GM13977 (cell line): ENCODE measurements at regions not wholly inside any gene's neighbourhood (a gene's known extent, or its start where the extent isn't known, plus 50 kb on each side); places are given as distances from the start of the nearest gene placed in this dataset.

ENCODE experiments used
- DNase-seq: peaks from one replicate; pipeline ENCODE4 v3.0.0; 2012; ENCODE audit warnings: low spot score
- in situ Hi-C: fragments of 300-500 bp; cut with MboI; formaldehyde crosslinking; loops from one replicate; pipeline ENCODE4 v1.12.0; 2022; ENCODE audit warnings: low sequenced_read_pairs, low pct_unique_long_range_greater_than_20kb, mixed read lengths, inconsistent platforms; ENCODE audit not compliant: unreplicated experiment
- TF ChIP-seq, protein P1 (sequence below): IDR thresholded peaks from 2 replicates; pipeline ENCODE4 v1.5.1; 2012; ENCODE audit warnings: mild to moderate bottlenecking, control low read depth; ENCODE audit not compliant: insufficient read depth; ENCODE audit errors: extremely low read depth, missing control alignments

- DNase-seq = no peak
- TF ChIP-seq, protein P1, sequence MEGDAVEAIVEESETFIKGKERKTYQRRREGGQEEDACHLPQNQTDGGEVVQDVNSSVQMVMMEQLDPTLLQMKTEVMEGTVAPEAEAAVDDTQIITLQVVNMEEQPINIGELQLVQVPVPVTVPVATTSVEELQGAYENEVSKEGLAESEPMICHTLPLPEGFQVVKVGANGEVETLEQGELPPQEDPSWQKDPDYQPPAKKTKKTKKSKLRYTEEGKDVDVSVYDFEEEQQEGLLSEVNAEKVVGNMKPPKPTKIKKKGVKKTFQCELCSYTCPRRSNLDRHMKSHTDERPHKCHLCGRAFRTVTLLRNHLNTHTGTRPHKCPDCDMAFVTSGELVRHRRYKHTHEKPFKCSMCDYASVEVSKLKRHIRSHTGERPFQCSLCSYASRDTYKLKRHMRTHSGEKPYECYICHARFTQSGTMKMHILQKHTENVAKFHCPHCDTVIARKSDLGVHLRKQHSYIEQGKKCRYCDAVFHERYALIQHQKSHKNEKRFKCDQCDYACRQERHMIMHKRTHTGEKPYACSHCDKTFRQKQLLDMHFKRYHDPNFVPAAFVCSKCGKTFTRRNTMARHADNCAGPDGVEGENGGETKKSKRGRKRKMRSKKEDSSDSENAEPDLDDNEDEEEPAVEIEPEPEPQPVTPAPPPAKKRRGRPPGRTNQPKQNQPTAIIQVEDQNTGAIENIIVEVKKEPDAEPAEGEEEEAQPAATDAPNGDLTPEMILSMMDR = no peak
- in situ Hi-C loops = no loop called here
These were observed 557.2 kb upstream of the ISX start for GRCh38 chr22:34508797-34509196.

DNA sequence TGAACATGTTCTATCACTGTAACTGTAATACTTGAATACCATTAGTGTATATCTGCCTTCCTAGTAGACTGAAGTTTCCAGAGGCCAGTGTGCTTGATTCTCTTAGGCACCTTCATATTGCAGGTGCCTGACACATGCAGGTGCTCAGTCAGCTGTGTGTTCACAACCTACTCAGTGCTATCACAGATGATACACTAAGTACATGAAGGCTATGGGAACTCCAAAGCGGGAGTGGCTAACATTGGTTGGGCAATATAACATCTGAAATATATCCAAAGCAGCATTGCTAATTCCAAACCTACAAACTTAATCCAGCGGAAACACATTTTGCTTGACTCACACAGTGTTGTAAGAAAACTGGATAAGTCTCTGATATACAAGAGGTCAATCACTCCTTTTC is 539.3 kb upstream of the ISX start:
- in situ Hi-C loops = no loop called here
- no peak for DNase-seq
- TF ChIP-seq, protein P1 = no peak

- TF ChIP-seq, protein P1 = no peak
These were observed 531.9 kb upstream of the ISX start for GRCh38 chr22:34534101-34534500.

GRCh38 chr22:34567367-34567766 is 498.6 kb upstream of the ISX start:
- DNase-seq = no peak
- TF ChIP-seq, protein P1 = no peak
- in situ Hi-C loops = no loop called here

More at GRCh38 chr22:34534101-34534500, 531.9 kb upstream of the ISX start:
- DNase-seq = no peak
- in situ Hi-C loops = no loop called here

- TF ChIP-seq, protein P1 = no peak
- DNase-seq = no peak
- in situ Hi-C loops = no loop called here
These were observed 495.6 kb upstream of the ISX start for GRCh38 chr22:34570408-34570807.

DNA sequence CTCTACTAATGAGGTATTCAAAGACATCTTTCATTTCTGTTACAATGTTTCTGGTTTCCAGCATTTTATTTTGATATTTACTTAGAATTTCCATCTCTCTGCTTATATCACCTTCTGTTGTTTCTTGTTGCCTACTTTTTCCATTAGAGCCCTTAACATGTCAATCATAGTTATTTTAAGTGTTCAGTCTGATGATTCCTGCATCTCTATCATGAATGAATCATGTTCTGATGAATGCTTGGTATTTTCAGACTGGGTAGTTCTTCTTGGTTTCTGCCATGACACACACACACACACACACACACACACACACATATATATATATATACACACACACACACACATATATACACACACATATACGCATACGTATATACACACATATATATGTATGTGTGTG is 486.4 kb upstream of the ISX start:
- in situ Hi-C loops = no loop called here
- no peak for DNase-seq
- TF ChIP-seq, protein P1 = no peak
